NCI-H1417 (cell line): ENCODE measurements at regions not wholly inside any gene's neighbourhood (a gene's known extent, or its start where the extent isn't known, plus 50 kb on each side); places are given as distances from the start of the nearest gene placed in this dataset.

Experiments
- DNase-seq, 3 experiments: peaks; one replicate each; lab custom pipeline; 2025; lab: John Stamatoyannopoulos, UW

- peak in 1 of 3 experiments; percentile 9 for DNase-seq
Observed at GRCh38 chr6:105794239-105794638, 291.9 kb upstream of the PRDM1 start.

- peak in 1 of 3 experiments; percentile 3 for DNase-seq
Observed at GRCh38 chr6:105793130-105793529, 293.0 kb upstream of the PRDM1 start.

- DNase-seq: no peak
Observed at GRCh38 chr6:105791583-105792318, 294.4 kb upstream of the PRDM1 start.

- DNase-seq: no peak
Observed at GRCh38 chr6:105791179-105791578, 295.0 kb upstream of the PRDM1 start.

GRCh38 chr6:105790635-105791034 is 295.5 kb upstream of the PRDM1 start:
- DNase-seq: no peak

GRCh38 chr6:105789935-105790334 is 296.2 kb upstream of the PRDM1 start:
- peak in 1 of 3 experiments; percentile 16 for DNase-seq

- DNase-seq: no peak
Observed at GRCh38 chr6:105787747-105788146, 298.4 kb upstream of the PRDM1 start.

- DNase-seq: peak in 1 of 3 experiments; percentile 21
Observed at GRCh38 chr6:105786890-105787655, 299.1 kb upstream of the PRDM1 start.

GRCh38 chr6:105786449-105786848 is 299.7 kb upstream of the PRDM1 start:
- DNase-seq: no peak

GRCh38 chr6:105785066-105785811 is 300.9 kb upstream of the PRDM1 start:
- DNase-seq: no peak

- no peak for DNase-seq
Observed at GRCh38 chr6:105784179-105784578, 302.0 kb upstream of the PRDM1 start.

- no peak for DNase-seq
Observed at GRCh38 chr6:105783333-105783935, 302.7 kb upstream of the PRDM1 start.

GRCh38 chr6:105781915-105782314 is 304.2 kb upstream of the PRDM1 start:
- no peak for DNase-seq

GRCh38 chr6:105781248-105781647 is 304.9 kb upstream of the PRDM1 start:
- DNase-seq: no peak

- peak in 1 of 3 experiments; percentile 24 for DNase-seq
Observed at GRCh38 chr6:105780146-105780860, 305.8 kb upstream of the PRDM1 start.

GRCh38 chr6:105779110-105779509 is 307.0 kb upstream of the PRDM1 start:
- no peak for DNase-seq

- no peak for DNase-seq
Observed at GRCh38 chr6:105775095-105775494, 311.0 kb upstream of the PRDM1 start.

- no peak for DNase-seq
Observed at GRCh38 chr6:105774247-105774646, 311.9 kb upstream of the PRDM1 start.

- no peak for DNase-seq
Observed at GRCh38 chr6:105771313-105771970, 314.7 kb upstream of the PRDM1 start.

GRCh38 chr6:105769987-105770386 is 316.1 kb upstream of the PRDM1 start:
- no peak for DNase-seq

GRCh38 chr6:105769197-105769596 is 316.9 kb upstream of the PRDM1 start:
- no peak for DNase-seq
